PC-9 (cell line): ENCODE measurements at regions not wholly inside any gene's neighbourhood (a gene's known extent, or its start where the extent isn't known, plus 50 kb on each side); places are given as distances from the start of the nearest gene placed in this dataset.

Experiments used
- BruUV-seq: library from RNA; stranded (reverse); fragments of 400-500 nt; replicated peaks from 2 replicates; lab custom pipeline; 2021; lab: Mats Ljungman, UMichigan
- CTCF ChIA-PET: fragments of 300-600 bp; sonication (Branson Sonifier 250); formaldehyde crosslinking; loops from one replicate; lab custom pipeline; 2022; ENCODE audit warnings: antibody characterized with exemption; lab: Charles Lee
- POLR2A ChIA-PET: fragments of 300-600 bp; sonication (Branson Sonifier 250); formaldehyde crosslinking; loops from one replicate; lab custom pipeline; 2022; ENCODE audit warnings: antibody characterized with exemption; ENCODE audit not compliant: unreplicated experiment; lab: Charles Lee
- DNase-seq, 2 experiments: peaks; one replicate each; pipeline versions ENCODE4 v3.0.0 to v3.0.0-alpha.2; 2015 to 2022; ENCODE audit warnings: mixed read lengths in 1 of 2
- H2AFZ ChIP-seq: fragments of 200-600 bp; sonication (generic); 2 replicates; pipeline ENCODE4 v1.8.1; 2017; ENCODE audit warnings: antibody characterized with exemption
- H3F3A ChIP-seq: fragments of 200-600 bp; sonication (generic); 2 replicates; pipeline ENCODE4 v1.8.1; 2017; ENCODE audit warnings: antibody characterized with exemption, mild to moderate bottlenecking, low read depth; ENCODE audit not compliant: insufficient read depth
- H3K27ac ChIP-seq: fragments of 200-600 bp; sonication (generic); 2 replicates; pipeline ENCODE4 v1.6.1; 2016; ENCODE audit warnings: mixed run types
- H3K27me3 ChIP-seq: fragments of 200-600 bp; sonication (generic); 2 replicates; pipeline ENCODE4 v1.6.1; 2016; ENCODE audit warnings: low read depth, mixed run types; ENCODE audit not compliant: insufficient read depth
- H3K36me3 ChIP-seq: fragments of 200-600 bp; sonication (generic); 2 replicates; pipeline ENCODE4 v1.6.1; 2016; ENCODE audit warnings: low read depth, mixed run types
- H3K4me1 ChIP-seq: fragments of 200-600 bp; sonication (generic); replicated peaks from 2 replicates; pipeline ENCODE4 v1.6.1; 2016; ENCODE audit warnings: mixed run types; ENCODE audit not compliant: insufficient read depth
- H3K4me2 ChIP-seq: fragments of 200-600 bp; sonication (generic); 2 replicates; pipeline ENCODE4 v1.6.1; 2017; ENCODE audit warnings: mixed run types
- H3K4me3 ChIP-seq: fragments of 200-600 bp; sonication (generic); 2 replicates; pipeline ENCODE4 v1.6.1; 2016; ENCODE audit warnings: mixed run types
- H3K79me2 ChIP-seq: fragments of 200-600 bp; sonication (generic); 2 replicates; pipeline ENCODE4 v1.6.1; 2017; ENCODE audit warnings: low read depth, mixed run types
- H3K9me2 ChIP-seq: fragments of 200-600 bp; sonication (generic); 2 replicates; pipeline ENCODE4 v1.8.1; 2017; ENCODE audit warnings: mild to moderate bottlenecking; ENCODE audit not compliant: insufficient read depth
- H3K9me3 ChIP-seq: fragments of 200-600 bp; sonication (generic); 2 replicates; pipeline ENCODE4 v1.8.1; 2016; ENCODE audit warnings: low read depth; ENCODE audit not compliant: insufficient read depth
- H4K20me1 ChIP-seq: fragments of 200-600 bp; sonication (generic); 2 replicates; pipeline ENCODE4 v1.8.1; 2017; ENCODE audit not compliant: insufficient read depth
- CTCF ChIP-seq: fragments of 200-600 bp; sonication (generic); conservative IDR thresholded peaks from 2 replicates; pipeline ENCODE4 v1.6.1; 2017; ENCODE audit warnings: mixed run types, antibody characterized with exemption, mild to moderate bottlenecking, moderate library complexity
- EZH2 ChIP-seq: fragments of 200-600 bp; sonication (generic); IDR thresholded peaks from 2 replicates; pipeline ENCODE4 v1.8.0; 2017; ENCODE audit warnings: antibody characterized with exemption, low read depth
- intact Hi-C: fragments of 100-400 bp; cut with micrococcal nuclease; formaldehyde crosslinking; loops from one replicate; pipeline ENCODE4 v1.10.0; 2022; ENCODE audit not compliant: unreplicated experiment

- H3K27ac ChIP-seq, result no peak overlapping the region
- H3K27me3 ChIP-seq, result no peaks in the 10 kb centered on the region
- no peaks in the 10 kb centered on the region for H3F3A ChIP-seq
- CTCF ChIA-PET, result no interaction called here
- intact Hi-C loops, result loop anchor here (5.0 to 10.0 kb wide), 2 partner anchors 191 to 464 kb away; no protein-coding TSS in a partner anchor
- no peaks in the 10 kb centered on the region for H3K9me2 ChIP-seq
- no peaks in the 10 kb centered on the region for H3K79me2 ChIP-seq
- no TSS peak for BruUV-seq
- no peak for TF ChIP-seq CTCF
- TF ChIP-seq EZH2, result no peak
- no peaks in the 10 kb centered on the region for H3K9me3 ChIP-seq
- no peak overlapping the region for H2AFZ ChIP-seq
- DNase-seq, result no peak
- H3K4me3 ChIP-seq, result no peak overlapping the region
- H3K36me3 ChIP-seq, result no peaks in the 10 kb centered on the region
- POLR2A ChIA-PET, result no interaction called here
- H4K20me1 ChIP-seq, result no peaks in the 10 kb centered on the region
- no peaks in the 10 kb centered on the region for H3K4me1 ChIP-seq
- no peak overlapping the region for H3K4me2 ChIP-seq
Measured at GRCh38 chr5:68746220-68746619, 347.6 kb upstream of the SLC30A5 start.

DNA sequence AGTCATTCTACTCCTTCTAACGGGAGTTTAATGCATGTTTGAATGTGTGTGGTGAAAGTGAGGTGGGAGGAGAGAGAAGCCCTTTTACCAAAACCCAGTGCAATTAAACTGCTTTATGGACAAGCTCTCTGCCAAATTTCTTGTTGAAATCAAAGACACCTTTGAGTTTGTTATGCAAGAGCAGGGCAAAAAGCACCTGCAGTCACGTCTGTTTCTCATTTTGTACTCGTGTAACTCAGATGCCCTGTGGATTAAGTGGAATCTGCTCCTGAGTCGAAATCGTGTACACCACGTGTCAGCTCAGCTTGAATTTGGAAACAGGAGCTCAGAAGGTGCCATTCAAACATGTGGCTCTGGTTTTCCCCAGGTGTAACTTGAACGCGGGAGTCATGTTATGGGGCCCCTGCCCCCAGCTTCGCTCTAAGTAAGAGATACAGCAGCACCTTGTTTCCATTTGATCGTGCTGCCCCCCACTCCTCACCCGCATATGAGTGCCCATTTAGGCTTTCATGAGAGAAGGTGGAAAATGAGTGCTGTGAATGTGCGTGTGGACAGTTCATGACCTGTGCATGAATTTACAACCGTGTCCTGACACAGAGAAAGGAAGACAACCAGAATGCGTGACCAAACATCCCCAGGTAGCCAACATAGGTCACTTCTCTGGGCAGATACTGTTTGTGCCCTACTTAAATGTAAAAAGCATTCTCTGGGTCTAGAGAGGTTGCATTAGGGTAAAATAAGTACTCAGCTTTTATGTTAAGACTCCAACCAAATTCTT, 347.0 kb upstream of the SLC30A5 start:
- H3K27me3 ChIP-seq, result no peaks in the 10 kb centered on the region
- no peaks in the 10 kb centered on the region for H3K79me2 ChIP-seq
- H4K20me1 ChIP-seq, result no peaks in the 10 kb centered on the region
- no peak overlapping the region for H3K4me2 ChIP-seq
- H3K4me3 ChIP-seq, result no peak overlapping the region
- no peak overlapping the region for H2AFZ ChIP-seq
- no TSS peak for BruUV-seq
- no peak overlapping the region for H3K27ac ChIP-seq
- H3K9me2 ChIP-seq, result no peaks in the 10 kb centered on the region
- ChIA-PET CTCF (no interaction called here), POLR2A (no interaction called here)
- no peaks in the 10 kb centered on the region for H3K9me3 ChIP-seq
- intact Hi-C loops, result loop anchor here (5.0 to 10.0 kb wide), 2 partner anchors 192 to 465 kb away; no protein-coding TSS in a partner anchor
- H3K4me1 ChIP-seq, result no peaks in the 10 kb centered on the region
- DNase-seq, result no peak
- no peaks in the 10 kb centered on the region for H3K36me3 ChIP-seq
- TF ChIP-seq EZH2 (no peak), CTCF (no peak)
- H3F3A ChIP-seq, result no peaks in the 10 kb centered on the region

DNA sequence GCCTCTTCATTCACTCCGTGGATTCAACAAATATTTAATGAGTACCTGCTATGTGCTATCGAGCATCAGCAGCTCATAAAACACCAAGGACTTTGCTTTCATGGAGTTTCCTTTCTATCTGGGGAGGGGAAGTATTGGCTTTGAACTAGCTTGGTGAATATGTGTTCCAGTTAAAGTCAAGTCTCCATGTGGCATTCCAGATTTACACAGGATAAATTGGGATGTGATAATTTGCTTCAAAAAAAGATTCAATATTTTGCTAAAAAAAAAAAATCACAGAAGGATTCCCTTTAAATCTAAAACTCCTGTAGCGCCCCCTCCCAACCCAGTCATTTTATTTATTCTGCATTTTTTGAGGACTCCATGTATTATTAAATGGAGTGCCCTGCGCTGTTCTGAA, 346.3 kb upstream of the SLC30A5 start:
- Histone ChIP-seq H3K36me3 (no peaks in the 10 kb centered on the region), H2AFZ (no peak overlapping the region), H3K4me3 (no peak overlapping the region), H4K20me1 (no peaks in the 10 kb centered on the region), H3K4me2 (no peak overlapping the region), H3K79me2 (no peaks in the 10 kb centered on the region), H3F3A (no peaks in the 10 kb centered on the region), H3K4me1 (no peaks in the 10 kb centered on the region), H3K9me3 (no peaks in the 10 kb centered on the region), H3K27me3 (no peaks in the 10 kb centered on the region), H3K9me2 (no peaks in the 10 kb centered on the region), H3K27ac (no peak overlapping the region)
- TF ChIP-seq CTCF (no peak), EZH2 (no peak)
- BruUV-seq, result no TSS peak
- ChIA-PET CTCF (no interaction called here), POLR2A (no interaction called here)
- DNase-seq, result no peak
- intact Hi-C loops, result loop anchor here (5.0 to 10.0 kb wide), 2 partner anchors 193 to 465 kb away; no protein-coding TSS in a partner anchor
